IMR-90 (cell line): ENCODE measurements at regions not wholly inside any gene's neighbourhood (a gene's known extent, or its start where the extent isn't known, plus 50 kb on each side); places are given as distances from the start of the nearest gene placed in this dataset.

Source experiments
- ATAC-seq: fragments of 200-7000 bp; cut with Tn5 transposase; 2 replicates; pipeline ENCODE4 v1.9.1; 2020; ENCODE audit warnings: low read depth, mild to moderate bottlenecking, moderate library complexity
- BruUV-seq: library from RNA; stranded (reverse); fragments of 400-500 nt; replicated peaks from 2 replicates; lab custom pipeline; 2021; lab: Mats Ljungman, UMichigan
- CTCF ChIA-PET: fragments of 300-600 bp; formaldehyde crosslinking; extraction: SDS; loops from one replicate; lab custom pipeline; 2021; ENCODE audit warnings: antibody characterized with exemption; lab: Yijun Ruan, JAX
- POLR2A ChIA-PET: fragments of 300-600 bp; sonication (Branson Sonifier 250); formaldehyde crosslinking; loops from one replicate; lab custom pipeline; 2022; ENCODE audit warnings: antibody characterized with exemption; ENCODE audit not compliant: unreplicated experiment; lab: Charles Lee
- DNase-seq: peaks from one replicate; pipeline ENCODE4 v3.0.0; 2013
- H2AFZ ChIP-seq: replicated peaks from 2 replicates; pipeline ENCODE3; 2013; ENCODE audit warnings: low read length, mild to moderate bottlenecking; ENCODE audit not compliant: poor library complexity
- H2AK5ac ChIP-seq: 2 replicates; pipeline ENCODE4 v1.6.1; 2013; ENCODE audit warnings: low read depth, low read length, inconsistent platforms
- H2AK9ac ChIP-seq: replicated peaks from 2 replicates; pipeline ENCODE3; 2013; ENCODE audit warnings: mild to moderate bottlenecking, low read depth, low read length, moderate library complexity; ENCODE audit not compliant: poor library complexity
- H2BK120ac ChIP-seq: 2 replicates; pipeline ENCODE4 v1.6.1; 2013; ENCODE audit warnings: low read depth, low read length, inconsistent platforms
- H2BK15ac ChIP-seq: 3 replicates; pipeline ENCODE4 v1.6.1; 2013; ENCODE audit warnings: low read depth, low read length, inconsistent platforms
- H2BK20ac ChIP-seq: 2 replicates; pipeline ENCODE4 v1.6.1; 2013; ENCODE audit warnings: low read depth, mild to moderate bottlenecking, inconsistent platforms, low read length, moderate library complexity
- H2BK5ac ChIP-seq: 2 replicates; pipeline ENCODE4 v1.6.1; 2013; ENCODE audit warnings: mild to moderate bottlenecking, low read depth, low read length, inconsistent platforms; ENCODE audit not compliant: poor library complexity, severe bottlenecking
- H3K14ac ChIP-seq: replicated peaks from 2 replicates; pipeline ENCODE4 v1.6.1; 2013; ENCODE audit warnings: low read depth, low read length, inconsistent platforms
- H3K18ac ChIP-seq: 2 replicates; pipeline ENCODE4 v1.6.1; 2013; ENCODE audit warnings: low read depth, low read length, control low read depth
- H3K23ac ChIP-seq: 2 replicates; pipeline ENCODE4 v1.6.1; 2013; ENCODE audit warnings: low read depth, low read length, inconsistent platforms
- H3K27ac ChIP-seq: 2 replicates; pipeline ENCODE4 v1.5.1; 2013; ENCODE audit warnings: mild to moderate bottlenecking, control low read depth, low read length; ENCODE audit not compliant: insufficient read depth
- H3K27me3 ChIP-seq: 2 replicates; pipeline ENCODE4 v1.6.1; 2013; ENCODE audit warnings: low read length; ENCODE audit not compliant: control insufficient read depth, insufficient read depth
- H3K36me3 ChIP-seq: 2 replicates; pipeline ENCODE4 v1.6.1; 2013; ENCODE audit warnings: low read length, mixed read lengths; ENCODE audit not compliant: control insufficient read depth, insufficient read depth
- H3K4ac ChIP-seq: 2 replicates; pipeline ENCODE4 v1.6.1; 2013; ENCODE audit warnings: low read depth, low read length, inconsistent platforms
- H3K4me1 ChIP-seq: 2 replicates; pipeline ENCODE4 v1.6.1; 2013; ENCODE audit warnings: low read length, mixed read lengths; ENCODE audit not compliant: control insufficient read depth, insufficient read depth
- H3K4me2 ChIP-seq: 2 replicates; pipeline ENCODE4 v1.6.1; 2013; ENCODE audit warnings: low read depth, mild to moderate bottlenecking, control low read depth, low read length, moderate library complexity
- H3K4me3 ChIP-seq: 2 replicates; pipeline ENCODE4 v1.5.1; 2013; ENCODE audit warnings: low read depth, mild to moderate bottlenecking, control low read depth, low read length, moderate library complexity; ENCODE audit not compliant: insufficient read depth
- H3K56ac ChIP-seq: 2 replicates; pipeline ENCODE4 v1.6.1; 2013; ENCODE audit warnings: low read length, inconsistent platforms; ENCODE audit not compliant: insufficient read depth; ENCODE audit errors: extremely low read depth
- H3K79me1 ChIP-seq, 2 experiments: 2 replicates each; pipeline ENCODE4 v1.6.1; 2013; ENCODE audit warnings: low read length in 2 of 2, inconsistent platforms in 1 of 2, low read depth in 1 of 2
- H3K9ac ChIP-seq: 2 replicates; pipeline ENCODE4 v1.6.1; 2013; ENCODE audit warnings: low read depth, low read length, control low read depth
- H3K9me1 ChIP-seq: 2 replicates; pipeline ENCODE4 v1.6.1; 2013; ENCODE audit warnings: low read length, inconsistent platforms; ENCODE audit not compliant: insufficient read depth
- H3K9me3 ChIP-seq: 2 replicates; pipeline ENCODE4 v1.6.1; 2013; ENCODE audit warnings: low read length; ENCODE audit not compliant: control insufficient read depth, insufficient read depth
- H4K20me1 ChIP-seq: 2 replicates; pipeline ENCODE4 v1.6.1; 2013; ENCODE audit warnings: low read length, inconsistent platforms; ENCODE audit not compliant: insufficient read depth
- H4K5ac ChIP-seq: 2 replicates; pipeline ENCODE4 v1.6.1; 2013; ENCODE audit warnings: mild to moderate bottlenecking, low read depth, low read length, control low read depth
- H4K8ac ChIP-seq, 2 experiments: 2 replicates each; pipeline ENCODE4 v1.6.1; 2013; ENCODE audit warnings: low read depth in 2 of 2, low read length in 2 of 2, control low read depth in 1 of 2, inconsistent platforms in 1 of 2
- H4K91ac ChIP-seq: 2 replicates; pipeline ENCODE4 v1.6.1; 2013; ENCODE audit warnings: low read depth, low read length, inconsistent platforms; ENCODE audit not compliant: insufficient read depth
- CHD1 ChIP-seq: IDR thresholded peaks from 2 replicates; pipeline ENCODE4 v1.6.1; 2012; ENCODE audit warnings: low read depth, low read length, improper control_type of control experiment
- POLR2A ChIP-seq: IDR thresholded peaks from 2 replicates; pipeline ENCODE4 v1.6.1; 2012; ENCODE audit warnings: mild to moderate bottlenecking, low read depth, low read length
- SMC3 ChIP-seq: fragments of 150-350 bp; IDR thresholded peaks from 2 replicates; pipeline ENCODE4 v1.6.1; 2016; ENCODE audit warnings: low read depth, mild to moderate bottlenecking, antibody characterized with exemption, low read length, moderate library complexity
- USF2 ChIP-seq: fragments of 150-350 bp; IDR thresholded peaks from 2 replicates; pipeline ENCODE4 v1.6.1; 2017; ENCODE audit warnings: mild to moderate bottlenecking, antibody characterized with exemption, low read length, low read depth
- WGBS, 2 experiments: methylation state at CpG; one replicate each; pipeline versions ENCODE4 v1.1.5 to v1.1.7; 2013; ENCODE audit warnings: missing lambda C conversion rate in 2 of 2; ENCODE audit not compliant: insufficient read length in 1 of 2; ENCODE audit errors: extremely low coverage in 2 of 2; 5-methylcytosine and 5-hydroxymethylcytosine counted together
- dilution Hi-C: fragments of 300-500 bp; cut with HindIII; formaldehyde crosslinking; loops from one replicate; pipeline ENCODE4 v1.14.3; 2018; ENCODE audit warnings: low sequenced_read_pairs; ENCODE audit not compliant: unreplicated experiment
- in situ Hi-C: fragments of 300-500 bp; cut with MboI; formaldehyde crosslinking; loops from 3 replicates; pipeline ENCODE4 v1.14.3; 2019; ENCODE audit warnings: low sequenced_read_pairs, inconsistent platforms, mixed read lengths
- intact Hi-C: fragments of 100-400 bp; cut with micrococcal nuclease; formaldehyde crosslinking; loops from 2 replicates; pipeline ENCODE4 v1.10.0; 2022
- TF ChIP-seq, protein P1 (sequence below): conservative IDR thresholded peaks from 2 replicates; pipeline ENCODE4 v1.5.1; 2012; ENCODE audit warnings: mild to moderate bottlenecking, low read depth, low read length, improper control_type of control experiment
- TF ChIP-seq, protein P2 (sequence below): fragments of 150-350 bp; IDR thresholded peaks from 2 replicates; pipeline ENCODE4 v1.6.1; 2016; ENCODE audit warnings: low read depth, mild to moderate bottlenecking, low read length, moderate library complexity, borderline replicate concordance

DNA sequence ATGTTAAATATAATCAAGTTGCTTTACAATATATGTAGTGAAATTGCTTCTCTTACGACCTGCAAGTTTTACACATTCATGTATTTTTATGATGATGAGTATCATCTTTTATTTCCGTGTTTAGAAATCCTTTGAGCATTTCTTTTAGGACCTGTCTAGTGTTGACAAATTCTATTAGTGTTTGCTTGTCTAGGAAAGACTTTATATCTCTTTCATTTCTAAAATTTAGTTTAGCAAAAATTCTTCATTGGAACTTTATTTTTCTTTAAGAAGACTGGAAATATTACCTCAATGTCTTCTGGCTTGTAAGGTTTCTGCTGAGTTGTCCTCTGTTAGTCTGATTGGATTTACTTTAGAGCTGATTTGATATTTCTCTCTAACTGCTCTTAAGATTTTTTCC, 920.9 kb upstream of the CTNND2 start:
- POLR2A ChIA-PET, result no interaction called here
- H3K4me1 ChIP-seq, result no peaks in the 10 kb centered on the region
- ATAC-seq, result no peak
- WGBS, 2 experiments, result no CpG with 5 or more reads among the region's 2 CpGs
- H3K9me3 ChIP-seq, result peaks cover 7% of the 10 kb centered on the region
- BruUV-seq, result no TSS peak
- no peaks in the 10 kb centered on the region for H3K79me1 ChIP-seq
- no peak overlapping the region for H3K18ac ChIP-seq
- H4K5ac ChIP-seq, result no peak overlapping the region
- no peaks in the 10 kb centered on the region for H4K20me1 ChIP-seq
- no peak overlapping the region for H3K14ac ChIP-seq
- H3K9ac ChIP-seq, result no peak overlapping the region
- dilution Hi-C loops (no loop called here), in situ Hi-C loops (no loop called here), intact Hi-C loops (no loop called here)
- DNase-seq, result no peak
- no peak overlapping the region for H4K8ac ChIP-seq
- H3K36me3 ChIP-seq, result no peaks in the 10 kb centered on the region
- no peak overlapping the region for H3K4me2 ChIP-seq
- no peak overlapping the region for H2BK120ac ChIP-seq
- no peak overlapping the region for H2BK15ac ChIP-seq
- H3K4ac ChIP-seq, result no peak overlapping the region
- H4K91ac ChIP-seq, result no peak overlapping the region
- no peak overlapping the region for H2AFZ ChIP-seq
- no peak overlapping the region for H2BK5ac ChIP-seq
- no peak overlapping the region for H2AK9ac ChIP-seq
- no peak overlapping the region for H3K56ac ChIP-seq
- H2AK5ac ChIP-seq, result no peak overlapping the region
- H3K27ac ChIP-seq, result no peak overlapping the region
- H3K27me3 ChIP-seq, result no peaks in the 10 kb centered on the region
- H3K4me3 ChIP-seq, result no peak overlapping the region
- H3K9me1 ChIP-seq, result no peaks in the 10 kb centered on the region
- no peak overlapping the region for H3K23ac ChIP-seq
- CTCF ChIA-PET, result no interaction called here
- TF ChIP-seq, protein P1, sequence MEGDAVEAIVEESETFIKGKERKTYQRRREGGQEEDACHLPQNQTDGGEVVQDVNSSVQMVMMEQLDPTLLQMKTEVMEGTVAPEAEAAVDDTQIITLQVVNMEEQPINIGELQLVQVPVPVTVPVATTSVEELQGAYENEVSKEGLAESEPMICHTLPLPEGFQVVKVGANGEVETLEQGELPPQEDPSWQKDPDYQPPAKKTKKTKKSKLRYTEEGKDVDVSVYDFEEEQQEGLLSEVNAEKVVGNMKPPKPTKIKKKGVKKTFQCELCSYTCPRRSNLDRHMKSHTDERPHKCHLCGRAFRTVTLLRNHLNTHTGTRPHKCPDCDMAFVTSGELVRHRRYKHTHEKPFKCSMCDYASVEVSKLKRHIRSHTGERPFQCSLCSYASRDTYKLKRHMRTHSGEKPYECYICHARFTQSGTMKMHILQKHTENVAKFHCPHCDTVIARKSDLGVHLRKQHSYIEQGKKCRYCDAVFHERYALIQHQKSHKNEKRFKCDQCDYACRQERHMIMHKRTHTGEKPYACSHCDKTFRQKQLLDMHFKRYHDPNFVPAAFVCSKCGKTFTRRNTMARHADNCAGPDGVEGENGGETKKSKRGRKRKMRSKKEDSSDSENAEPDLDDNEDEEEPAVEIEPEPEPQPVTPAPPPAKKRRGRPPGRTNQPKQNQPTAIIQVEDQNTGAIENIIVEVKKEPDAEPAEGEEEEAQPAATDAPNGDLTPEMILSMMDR, result no peak
- no peak for TF ChIP-seq CHD1
- TF ChIP-seq POLR2A, result no peak
- TF ChIP-seq, protein P2, sequence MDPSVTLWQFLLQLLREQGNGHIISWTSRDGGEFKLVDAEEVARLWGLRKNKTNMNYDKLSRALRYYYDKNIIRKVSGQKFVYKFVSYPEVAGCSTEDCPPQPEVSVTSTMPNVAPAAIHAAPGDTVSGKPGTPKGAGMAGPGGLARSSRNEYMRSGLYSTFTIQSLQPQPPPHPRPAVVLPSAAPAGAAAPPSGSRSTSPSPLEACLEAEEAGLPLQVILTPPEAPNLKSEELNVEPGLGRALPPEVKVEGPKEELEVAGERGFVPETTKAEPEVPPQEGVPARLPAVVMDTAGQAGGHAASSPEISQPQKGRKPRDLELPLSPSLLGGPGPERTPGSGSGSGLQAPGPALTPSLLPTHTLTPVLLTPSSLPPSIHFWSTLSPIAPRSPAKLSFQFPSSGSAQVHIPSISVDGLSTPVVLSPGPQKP, result no peak
- TF ChIP-seq USF2, result no peak
- TF ChIP-seq SMC3, result no peak
- no peak overlapping the region for H2BK20ac ChIP-seq
